ENCODE measurements at regions not wholly inside any gene's neighbourhood (a gene's known extent, or its start where the extent isn't known, plus 50 kb on each side); places are given as distances from the start of the nearest gene placed in this dataset.
"Not testable (repeated sequence)": the region's sequence is repeated elsewhere in the genome, so short reads cannot be mapped to it uniquely, and the experiment has no call there.

DNA sequence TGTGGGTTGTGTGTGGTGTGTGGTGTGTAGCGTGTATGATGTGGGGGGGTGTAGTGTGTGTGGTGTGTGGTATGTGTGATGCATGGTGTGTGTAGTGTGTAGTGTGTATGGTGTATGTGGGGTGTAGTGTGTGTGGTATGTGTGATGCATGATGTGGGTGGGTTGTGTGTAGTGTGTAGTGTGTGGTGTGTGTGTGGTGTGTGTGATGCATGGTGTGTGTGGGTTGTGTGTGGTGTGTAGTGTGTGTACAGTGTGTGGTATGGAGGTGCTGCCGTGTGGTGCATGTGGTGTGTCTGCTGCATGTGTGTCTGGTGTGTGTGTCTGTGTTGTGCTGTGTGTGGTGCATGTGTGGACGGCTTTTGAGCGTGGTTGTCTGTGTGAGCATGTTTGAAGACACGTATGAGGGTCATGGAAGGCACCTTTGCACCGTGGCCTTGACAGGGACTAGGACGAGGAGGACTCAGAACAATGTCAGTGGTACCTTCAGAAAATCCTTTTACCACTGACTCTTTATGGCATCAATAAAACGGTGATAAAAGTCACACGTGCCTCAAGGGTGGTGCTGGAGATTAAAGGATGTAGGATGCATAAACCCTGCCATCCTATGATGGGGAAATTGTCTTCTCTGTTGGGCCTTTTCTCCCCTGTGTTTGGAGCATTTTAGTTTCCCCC, 328.7 kb upstream of the B3GAT1 start:
- DNase-seq, result no peak

GRCh38 chr11:134739136-134739535, 327.1 kb upstream of the B3GAT1 start:
- DNase-seq, result no peak

DNA sequence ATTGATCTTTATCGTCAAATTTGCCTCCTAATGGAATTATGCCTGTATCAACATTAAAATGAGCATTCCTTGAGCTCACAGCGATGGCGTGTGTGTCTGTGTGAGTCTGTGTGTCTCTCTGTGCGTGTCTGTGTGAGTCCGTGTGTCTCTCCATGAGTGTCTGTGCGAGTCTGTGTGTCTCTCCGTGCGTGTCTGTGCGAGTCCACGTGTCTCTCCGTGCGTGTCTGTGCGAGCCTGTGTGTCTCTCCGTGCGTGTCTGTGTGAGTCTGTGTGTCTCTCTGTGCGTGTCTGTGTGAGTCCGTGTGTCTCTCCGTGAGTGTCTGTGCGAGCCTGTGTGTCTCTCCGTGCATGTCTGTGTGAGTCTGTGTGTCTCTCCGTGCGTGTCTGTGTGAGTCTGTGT, 326.5 kb upstream of the B3GAT1 start:
- DNase-seq, result no peak

- no peak for DNase-seq
These were observed 325.8 kb upstream of the B3GAT1 start for GRCh38 chr11:134737563-134738510.

- no peak for DNase-seq
These were observed 324.4 kb upstream of the B3GAT1 start for GRCh38 chr11:134736251-134736947.

- no peak for DNase-seq
These were observed 322.9 kb upstream of the B3GAT1 start for GRCh38 chr11:134734894-134735293.

- DNase-seq, result no peak
These were observed 322.3 kb upstream of the B3GAT1 start for GRCh38 chr11:134734141-134734845.

GRCh38 chr11:134733646-134734045, 321.6 kb upstream of the B3GAT1 start:
- no peak for DNase-seq

- DNase-seq, result no peak
These were observed 319.3 kb upstream of the B3GAT1 start for GRCh38 chr11:134731213-134731961.

GRCh38 chr11:134730561-134731212, 318.6 kb upstream of the B3GAT1 start:
- no peak for DNase-seq

- DNase-seq, result no peak
These were observed 318.1 kb upstream of the B3GAT1 start for GRCh38 chr11:134730101-134730500.

DNA sequence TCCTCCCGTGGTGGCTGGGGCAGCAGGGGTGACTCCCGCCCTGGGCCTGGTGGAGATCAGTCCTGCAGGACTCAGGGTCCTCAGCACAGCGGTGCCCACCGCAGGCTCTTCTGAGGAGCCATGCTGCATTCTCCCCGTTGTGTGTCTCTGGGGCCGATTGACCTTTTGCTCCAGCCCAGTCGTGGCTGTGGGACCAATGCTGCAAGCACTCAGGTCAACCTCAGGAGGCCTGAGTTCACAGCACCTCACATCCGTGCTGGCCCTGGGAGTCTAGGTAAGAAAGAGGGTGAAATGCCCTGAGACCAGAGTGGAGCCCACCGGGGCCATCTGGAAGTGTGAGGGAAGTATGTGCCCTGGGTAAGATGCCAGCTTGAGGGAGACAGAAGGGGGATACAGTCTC, 316.1 kb upstream of the B3GAT1 start:
- DNase-seq, result no peak

DNA sequence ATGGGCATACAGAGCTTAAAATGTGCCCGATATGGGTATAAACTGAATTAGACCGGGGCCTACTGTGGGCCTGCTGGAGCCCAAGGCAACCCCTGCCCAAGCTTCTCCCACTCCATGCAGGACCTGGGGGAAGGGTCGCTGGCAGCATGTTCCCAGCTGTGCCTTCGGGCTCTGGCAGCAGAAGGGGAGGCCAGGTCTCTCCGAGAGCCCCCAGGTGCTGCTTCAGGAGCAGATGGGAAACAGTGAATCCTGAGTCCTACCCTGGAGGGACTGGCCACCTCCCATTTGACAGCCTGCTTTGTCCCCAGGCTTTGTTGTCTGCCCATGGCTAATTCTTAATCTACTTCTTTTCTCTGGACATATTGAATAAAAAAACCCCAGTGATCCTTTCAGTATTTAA, 315.6 kb upstream of the B3GAT1 start:
- no peak for DNase-seq

DNA sequence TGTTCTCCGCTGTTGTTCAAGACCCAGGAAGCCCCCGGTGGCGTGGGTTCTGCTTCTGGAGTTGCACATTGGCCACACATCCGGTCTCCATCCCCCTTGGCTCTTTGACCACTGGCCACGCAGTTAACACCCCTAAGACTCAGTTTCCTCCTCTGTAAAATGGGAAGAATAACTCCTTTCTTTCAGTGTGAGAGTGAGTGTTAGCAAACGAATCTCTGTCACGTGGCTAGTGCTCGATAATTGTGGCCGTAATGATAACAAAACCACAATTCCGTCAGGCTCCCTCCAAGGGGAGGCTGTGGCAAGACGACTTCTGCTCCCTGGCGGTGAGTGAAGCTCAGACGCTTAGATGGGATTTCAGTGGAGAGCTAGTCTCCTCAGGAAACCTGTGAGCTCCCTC, 315.2 kb upstream of the B3GAT1 start:
- DNase-seq, result no peak

- DNase-seq, result no peak
These were observed 313.9 kb upstream of the B3GAT1 start for GRCh38 chr11:134725716-134726639.

DNA sequence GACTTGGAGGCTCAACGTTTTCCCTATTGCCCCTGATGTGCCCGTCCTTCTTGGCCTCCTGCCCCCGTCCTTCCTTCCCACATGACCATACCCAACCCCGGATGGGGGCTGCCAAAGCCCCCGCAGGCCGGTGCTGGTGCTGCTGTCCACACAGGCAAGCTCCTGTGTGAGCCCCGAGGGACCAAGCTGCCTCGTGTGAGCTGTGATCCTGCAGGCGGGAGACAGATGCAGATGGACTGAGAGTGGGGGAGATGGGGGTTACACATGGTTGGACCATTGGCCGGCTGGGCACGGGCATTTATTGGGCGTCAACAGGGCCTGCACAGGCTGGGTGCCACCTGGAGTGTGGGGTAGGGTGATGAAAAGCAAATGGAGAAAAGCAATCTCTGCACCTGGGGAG, 313.2 kb upstream of the B3GAT1 start:
- no peak for DNase-seq

GRCh38 chr11:134724779-134725140, 312.7 kb upstream of the B3GAT1 start:
- no peak for DNase-seq

- DNase-seq, result no peak
These were observed 312.2 kb upstream of the B3GAT1 start for GRCh38 chr11:134724106-134724778.

DNA sequence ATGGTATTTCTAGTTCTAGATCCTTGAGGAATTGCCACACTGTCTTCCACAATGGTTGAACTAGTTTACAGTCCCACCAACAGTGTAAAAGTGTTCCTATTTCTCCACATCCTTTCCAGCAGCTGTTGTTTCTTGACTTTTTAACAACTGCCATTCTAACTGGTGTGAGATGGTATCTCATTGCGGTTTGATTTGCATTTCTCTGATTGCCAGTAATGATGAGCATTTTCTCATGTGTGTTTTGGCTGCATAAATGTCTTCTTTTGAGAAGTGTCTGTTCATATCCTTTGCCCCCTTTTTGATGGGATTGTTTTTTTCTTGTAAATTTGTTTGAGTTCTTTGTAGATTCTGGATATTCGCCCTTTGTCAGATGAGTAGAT, 308.6 kb upstream of the B3GAT1 start:
- DNase-seq, result not testable (repeated sequence)
